ENCODE measurements at regions not wholly inside any gene's neighbourhood (a gene's known extent, or its start where the extent isn't known, plus 50 kb on each side); places are given as distances from the start of the nearest gene placed in this dataset.

- DNase-seq (ENCODE audit: low read depth), result no peak
- no peak overlapping the region for H3K4me3 ChIP-seq (ENCODE audit: low read depth, low read length)
- no peak for TF ChIP-seq CTCF (IDR thresholded peaks at IDR 0.05; ENCODE audit: low read depth, low read length, missing control alignments)
These were observed 481.4 kb upstream of the THBS1 start for GRCh38 chr15:39099524-39099923.

- DNase-seq (ENCODE audit: low read depth), result no peak
These were observed 480.7 kb upstream of the THBS1 start for GRCh38 chr15:39100106-39100660.

GRCh38 chr15:39102431-39102830 is 478.4 kb upstream of the THBS1 start:
- TF ChIP-seq CTCF (IDR thresholded peaks at IDR 0.05; ENCODE audit: low read depth, low read length, missing control alignments), result no peak
- H3K4me3 ChIP-seq (ENCODE audit: low read depth, low read length), result no peak overlapping the region
- DNase-seq (ENCODE audit: low read depth), result no peak

More at GRCh38 chr15:39100106-39100660, 480.7 kb upstream of the THBS1 start:
- no peak overlapping the region for H3K4me3 ChIP-seq (ENCODE audit: low read depth, low read length)
- no peak for TF ChIP-seq CTCF (IDR thresholded peaks at IDR 0.05; ENCODE audit: low read depth, low read length, missing control alignments)

GRCh38 chr15:39106950-39107349 is 473.9 kb upstream of the THBS1 start:
- TF ChIP-seq CTCF (IDR thresholded peaks at IDR 0.05; ENCODE audit: low read depth, low read length, missing control alignments), result no peak
- no peak for DNase-seq (ENCODE audit: low read depth)

GRCh38 chr15:39108021-39108420 is 472.9 kb upstream of the THBS1 start:
- DNase-seq (ENCODE audit: low read depth), result no peak
- no peak for TF ChIP-seq CTCF (IDR thresholded peaks at IDR 0.05; ENCODE audit: low read depth, low read length, missing control alignments)
- H3K4me3 ChIP-seq (ENCODE audit: low read depth, low read length), result no peak overlapping the region

More at GRCh38 chr15:39106950-39107349, 473.9 kb upstream of the THBS1 start:
- no peak overlapping the region for H3K4me3 ChIP-seq (ENCODE audit: low read depth, low read length)

GRCh38 chr15:39110336-39110735 is 470.5 kb upstream of the THBS1 start:
- no peak overlapping the region for H3K4me3 ChIP-seq (ENCODE audit: low read depth, low read length)
- TF ChIP-seq CTCF (IDR thresholded peaks at IDR 0.05; ENCODE audit: low read depth, low read length, missing control alignments), result no peak
- DNase-seq (ENCODE audit: low read depth), result no peak

- DNase-seq (ENCODE audit: low read depth), result no peak
- no peak overlapping the region for H3K4me3 ChIP-seq (ENCODE audit: low read depth, low read length)
- no peak for TF ChIP-seq CTCF (IDR thresholded peaks at IDR 0.05; ENCODE audit: low read depth, low read length, missing control alignments)
These were observed 470.1 kb upstream of the THBS1 start for GRCh38 chr15:39110746-39111145.
